ENCODE measurements at regions not wholly inside any gene's neighbourhood (a gene's known extent, or its start where the extent isn't known, plus 50 kb on each side); places are given as distances from the start of the nearest gene placed in this dataset.

GRCh38 chr20:22217712-22218352, 366.5 kb downstream of the FOXA2 start:
- Histone ChIP-seq H3K27me3 (ENCODE audit: control insufficient read depth, insufficient read depth, low read length) (no peaks in the 10 kb centered on the region), H3K9me3 (ENCODE audit: control insufficient read depth, low read depth, low read length) (no peaks in the 10 kb centered on the region), H3K9ac (ENCODE audit: low read length) (no peak overlapping the region), H3K4me1 (ENCODE audit: control insufficient read depth, low read depth, low read length) (peaks cover 13% of the 10 kb centered on the region), H3K27ac (ENCODE audit: low read length) (no peak overlapping the region), H3K4me3 (ENCODE audit: low read length) (no peak overlapping the region), H3K36me3 (ENCODE audit: control insufficient read depth, low read depth, low read length) (no peaks in the 10 kb centered on the region)

DNA sequence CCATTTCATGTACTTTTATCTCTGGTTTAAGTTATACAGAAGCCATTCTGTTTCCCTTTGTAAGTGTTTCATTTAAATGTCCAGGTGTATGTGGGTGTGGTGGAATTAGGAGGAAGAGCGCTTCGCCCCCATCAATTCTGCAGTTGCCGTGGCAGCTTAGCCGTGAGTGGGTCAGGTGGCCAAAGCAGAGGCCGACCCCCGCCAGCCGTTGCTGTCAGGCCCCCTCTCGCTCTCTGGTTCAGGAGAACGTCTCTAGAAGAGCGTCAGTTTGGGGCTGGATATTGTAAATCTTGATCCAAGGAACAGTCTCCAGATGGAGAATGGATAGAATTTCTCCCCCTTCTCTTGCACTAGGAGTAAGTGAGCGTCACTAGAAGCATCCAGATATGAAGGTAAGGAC, 367.4 kb downstream of the FOXA2 start:
- H3K27ac ChIP-seq (ENCODE audit: low read length), result no peak overlapping the region
- H3K36me3 ChIP-seq (ENCODE audit: control insufficient read depth, low read depth, low read length), result no peaks in the 10 kb centered on the region
- H3K9me3 ChIP-seq (ENCODE audit: control insufficient read depth, low read depth, low read length), result no peaks in the 10 kb centered on the region
- peaks cover 7% of the 10 kb centered on the region for H3K4me1 ChIP-seq (ENCODE audit: control insufficient read depth, low read depth, low read length)
- no peak overlapping the region for H3K4me3 ChIP-seq (ENCODE audit: low read length)
- H3K27me3 ChIP-seq (ENCODE audit: control insufficient read depth, insufficient read depth, low read length), result no peaks in the 10 kb centered on the region
- no peak overlapping the region for H3K9ac ChIP-seq (ENCODE audit: low read length)

- Histone ChIP-seq H3K9ac (ENCODE audit: low read length) (no peak overlapping the region), H3K36me3 (ENCODE audit: control insufficient read depth, low read depth, low read length) (no peaks in the 10 kb centered on the region), H3K27ac (ENCODE audit: low read length) (no peak overlapping the region), H3K4me3 (ENCODE audit: low read length) (no peak overlapping the region), H3K4me1 (ENCODE audit: control insufficient read depth, low read depth, low read length) (peaks cover 7% of the 10 kb centered on the region), H3K9me3 (ENCODE audit: control insufficient read depth, low read depth, low read length) (no peaks in the 10 kb centered on the region), H3K27me3 (ENCODE audit: control insufficient read depth, insufficient read depth, low read length) (no peaks in the 10 kb centered on the region)
These were observed 370.1 kb downstream of the FOXA2 start for GRCh38 chr20:22214296-22214695.

DNA sequence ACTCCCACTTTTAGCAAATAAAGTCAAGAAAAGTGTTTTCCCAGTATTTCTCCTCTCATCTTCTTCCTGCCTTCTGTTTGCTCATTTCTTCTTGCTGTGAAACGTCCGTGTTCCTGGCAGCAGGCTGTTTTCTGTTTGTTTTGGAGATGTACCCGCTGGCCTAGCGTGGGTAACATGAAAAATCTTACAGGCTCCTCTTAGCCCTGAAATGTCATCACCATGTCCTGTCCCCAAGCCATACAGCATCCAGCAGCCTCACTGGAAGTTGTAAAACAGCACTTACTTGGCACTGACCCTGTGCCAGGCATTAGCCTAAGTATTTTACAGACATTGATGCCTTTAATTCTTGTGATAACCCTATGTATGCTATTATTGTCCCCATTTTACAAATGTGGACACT, 371.1 kb downstream of the FOXA2 start:
- no peaks in the 10 kb centered on the region for H3K27me3 ChIP-seq (ENCODE audit: control insufficient read depth, insufficient read depth, low read length)
- H3K27ac ChIP-seq (ENCODE audit: low read length), result no peak overlapping the region
- no peaks in the 10 kb centered on the region for H3K36me3 ChIP-seq (ENCODE audit: control insufficient read depth, low read depth, low read length)
- no peaks in the 10 kb centered on the region for H3K9me3 ChIP-seq (ENCODE audit: control insufficient read depth, low read depth, low read length)
- H3K4me3 ChIP-seq (ENCODE audit: low read length), result no peak overlapping the region
- no peak overlapping the region for H3K9ac ChIP-seq (ENCODE audit: low read length)
- H3K4me1 ChIP-seq (ENCODE audit: control insufficient read depth, low read depth, low read length), result peaks cover 7% of the 10 kb centered on the region

GRCh38 chr20:22207280-22207679, 377.1 kb downstream of the FOXA2 start:
- no peaks in the 10 kb centered on the region for H3K36me3 ChIP-seq (ENCODE audit: control insufficient read depth, low read depth, low read length)
- no peak overlapping the region for H3K27ac ChIP-seq (ENCODE audit: low read length)
- no peaks in the 10 kb centered on the region for H3K27me3 ChIP-seq (ENCODE audit: control insufficient read depth, insufficient read depth, low read length)

DNA sequence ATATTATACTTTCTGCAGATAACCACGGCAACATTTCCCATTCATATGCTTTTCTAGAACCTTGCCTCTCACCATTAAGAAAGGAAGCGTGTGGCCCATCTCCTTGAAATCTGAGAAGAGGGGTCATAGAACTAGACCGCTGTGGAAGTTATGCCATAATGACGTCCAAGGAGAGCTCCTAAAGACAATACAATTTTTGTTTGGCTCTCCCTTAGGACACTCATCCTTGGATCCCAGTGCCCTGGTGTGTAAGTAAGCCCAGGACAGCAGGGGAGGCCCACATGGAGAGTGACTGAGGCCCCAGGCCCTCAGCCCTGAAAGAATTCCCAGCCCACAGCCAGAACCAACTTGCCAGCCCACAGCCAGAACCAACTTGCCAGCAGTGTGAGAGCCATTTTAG, 379.6 kb downstream of the FOXA2 start:
- Histone ChIP-seq H3K27ac (ENCODE audit: low read length) (no peak overlapping the region), H3K27me3 (ENCODE audit: control insufficient read depth, insufficient read depth, low read length) (no peaks in the 10 kb centered on the region), H3K4me3 (ENCODE audit: low read length) (no peak overlapping the region), H3K9me3 (ENCODE audit: control insufficient read depth, low read depth, low read length) (no peaks in the 10 kb centered on the region), H3K36me3 (ENCODE audit: control insufficient read depth, low read depth, low read length) (no peaks in the 10 kb centered on the region), H3K9ac (ENCODE audit: low read length) (no peak overlapping the region), H3K4me1 (ENCODE audit: control insufficient read depth, low read depth, low read length) (no peaks in the 10 kb centered on the region)

More at GRCh38 chr20:22207280-22207679, 377.1 kb downstream of the FOXA2 start:
- no peak overlapping the region for H3K9ac ChIP-seq (ENCODE audit: low read length)
- H3K9me3 ChIP-seq (ENCODE audit: control insufficient read depth, low read depth, low read length), result no peaks in the 10 kb centered on the region
- H3K4me3 ChIP-seq (ENCODE audit: low read length), result no peak overlapping the region
- no peaks in the 10 kb centered on the region for H3K4me1 ChIP-seq (ENCODE audit: control insufficient read depth, low read depth, low read length)

DNA sequence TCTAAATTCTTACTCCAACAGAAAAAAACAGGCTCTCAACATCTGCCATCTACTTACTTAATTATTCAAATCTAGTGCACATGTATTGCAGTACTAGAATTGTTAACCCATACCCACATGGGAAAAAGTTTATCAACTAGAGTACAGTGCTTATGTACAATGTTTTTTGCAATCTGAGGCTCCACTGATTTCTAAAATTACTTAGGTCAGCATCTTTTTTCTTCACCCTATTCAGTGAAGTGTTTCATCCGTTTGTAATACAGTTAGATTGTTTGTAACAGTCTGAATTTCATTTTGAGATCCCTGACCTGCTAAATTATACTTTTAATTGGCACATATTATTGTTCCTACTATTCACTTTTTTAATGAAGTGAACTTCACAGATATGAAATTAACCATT, 402.2 kb downstream of the FOXA2 start:
- Histone ChIP-seq H3K27me3 (ENCODE audit: control insufficient read depth, insufficient read depth, low read length) (no peaks in the 10 kb centered on the region), H3K27ac (ENCODE audit: low read length) (no peak overlapping the region), H3K36me3 (ENCODE audit: control insufficient read depth, low read depth, low read length) (no peaks in the 10 kb centered on the region), H3K4me1 (ENCODE audit: control insufficient read depth, low read depth, low read length) (no peaks in the 10 kb centered on the region), H3K9me3 (ENCODE audit: control insufficient read depth, low read depth, low read length) (no peaks in the 10 kb centered on the region), H3K4me3 (ENCODE audit: low read length) (no peak overlapping the region), H3K9ac (ENCODE audit: low read length) (no peak overlapping the region)

- Histone ChIP-seq H3K4me1 (ENCODE audit: control insufficient read depth, low read depth, low read length) (no peaks in the 10 kb centered on the region), H3K4me3 (ENCODE audit: low read length) (no peak overlapping the region), H3K36me3 (ENCODE audit: control insufficient read depth, low read depth, low read length) (no peaks in the 10 kb centered on the region), H3K9me3 (ENCODE audit: control insufficient read depth, low read depth, low read length) (no peaks in the 10 kb centered on the region), H3K9ac (ENCODE audit: low read length) (no peak overlapping the region), H3K27ac (ENCODE audit: low read length) (no peak overlapping the region), H3K27me3 (ENCODE audit: control insufficient read depth, insufficient read depth, low read length) (no peaks in the 10 kb centered on the region)
These were observed 404.1 kb downstream of the FOXA2 start for GRCh38 chr20:22180244-22180643.

GRCh38 chr20:22160101-22160652, 424.2 kb downstream of the FOXA2 start:
- no peak overlapping the region for H3K27ac ChIP-seq (ENCODE audit: low read length)
- H3K4me1 ChIP-seq (ENCODE audit: control insufficient read depth, low read depth, low read length), result no peaks in the 10 kb centered on the region
- no peaks in the 10 kb centered on the region for H3K27me3 ChIP-seq (ENCODE audit: control insufficient read depth, insufficient read depth, low read length)
- no peak overlapping the region for H3K9ac ChIP-seq (ENCODE audit: low read length)
- H3K4me3 ChIP-seq (ENCODE audit: low read length), result no peak overlapping the region
- H3K36me3 ChIP-seq (ENCODE audit: control insufficient read depth, low read depth, low read length), result no peaks in the 10 kb centered on the region
- no peaks in the 10 kb centered on the region for H3K9me3 ChIP-seq (ENCODE audit: control insufficient read depth, low read depth, low read length)

DNA sequence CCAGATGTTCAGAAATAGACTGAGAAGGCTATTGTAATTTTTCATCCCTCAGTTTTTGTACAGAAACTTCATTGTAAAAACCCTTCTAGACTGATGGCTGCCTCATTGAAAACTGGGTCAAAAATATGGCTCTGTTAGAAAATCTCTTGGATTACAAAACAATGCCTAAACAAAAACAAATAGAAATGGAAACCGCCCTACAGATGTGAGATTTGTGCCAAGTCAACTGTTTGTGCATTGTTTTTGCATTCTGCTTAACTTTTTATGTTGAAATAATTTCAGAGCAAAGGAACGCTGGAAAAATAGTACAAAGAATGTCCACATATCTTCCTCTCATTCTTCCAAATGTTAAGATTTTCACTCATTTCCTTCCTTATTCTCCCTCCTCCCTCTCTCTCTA, 425.1 kb downstream of the FOXA2 start:
- H3K27ac ChIP-seq (ENCODE audit: low read length), result no peak overlapping the region
- no peak overlapping the region for H3K4me3 ChIP-seq (ENCODE audit: low read length)
- H3K36me3 ChIP-seq (ENCODE audit: control insufficient read depth, low read depth, low read length), result no peaks in the 10 kb centered on the region
- H3K4me1 ChIP-seq (ENCODE audit: control insufficient read depth, low read depth, low read length), result no peaks in the 10 kb centered on the region
- H3K9me3 ChIP-seq (ENCODE audit: control insufficient read depth, low read depth, low read length), result no peaks in the 10 kb centered on the region
- no peaks in the 10 kb centered on the region for H3K27me3 ChIP-seq (ENCODE audit: control insufficient read depth, insufficient read depth, low read length)
- no peak overlapping the region for H3K9ac ChIP-seq (ENCODE audit: low read length)

GRCh38 chr20:22127587-22127986, 422.1 kb downstream of the PAX1 start:
- Histone ChIP-seq H3K9me3 (ENCODE audit: control insufficient read depth, low read depth, low read length) (peaks cover 4% of the 10 kb centered on the region), H3K36me3 (ENCODE audit: control insufficient read depth, low read depth, low read length) (no peaks in the 10 kb centered on the region), H3K27ac (ENCODE audit: low read length) (no peak overlapping the region), H3K4me1 (ENCODE audit: control insufficient read depth, low read depth, low read length) (no peaks in the 10 kb centered on the region), H3K27me3 (ENCODE audit: control insufficient read depth, insufficient read depth, low read length) (no peaks in the 10 kb centered on the region), H3K9ac (ENCODE audit: low read length) (no peak overlapping the region), H3K4me3 (ENCODE audit: low read length) (no peak overlapping the region)

DNA sequence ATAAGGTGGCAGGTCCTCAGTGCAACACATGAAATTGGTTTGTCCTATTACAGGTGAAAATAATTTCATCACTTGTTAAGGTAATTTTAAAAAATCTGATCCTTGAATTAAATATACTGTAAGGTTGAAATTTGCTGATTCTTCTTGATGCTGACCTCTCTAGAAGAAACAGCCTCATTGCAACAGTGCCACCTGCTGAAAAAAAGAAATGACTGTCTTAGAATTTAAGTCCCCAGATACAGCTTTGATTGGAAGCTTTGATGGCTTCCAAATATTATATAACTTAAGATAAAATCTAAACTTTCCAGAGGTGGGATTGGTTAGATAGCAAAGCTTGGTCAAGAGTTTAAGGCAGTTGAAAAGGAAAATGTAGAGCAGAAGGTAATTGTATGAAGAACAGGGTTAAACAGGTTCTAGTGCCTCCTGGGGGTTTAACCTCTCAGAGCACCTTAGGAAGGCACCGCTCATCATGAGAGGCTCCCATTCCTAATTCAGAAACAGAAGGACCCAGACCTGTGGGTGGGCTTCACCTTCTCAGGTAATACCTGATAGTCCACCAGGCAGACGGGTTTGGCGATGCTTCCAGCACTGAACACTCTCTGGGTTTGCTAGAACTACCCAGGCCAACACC, 401.0 kb downstream of the PAX1 start:
- no peaks in the 10 kb centered on the region for H3K36me3 ChIP-seq (ENCODE audit: control insufficient read depth, low read depth, low read length)
- no peak overlapping the region for H3K4me3 ChIP-seq (ENCODE audit: low read length)
- no peaks in the 10 kb centered on the region for H3K27me3 ChIP-seq (ENCODE audit: control insufficient read depth, insufficient read depth, low read length)
- no peaks in the 10 kb centered on the region for H3K9me3 ChIP-seq (ENCODE audit: control insufficient read depth, low read depth, low read length)
- no peak overlapping the region for H3K27ac ChIP-seq (ENCODE audit: low read length)
- H3K4me1 ChIP-seq (ENCODE audit: control insufficient read depth, low read depth, low read length), result no peaks in the 10 kb centered on the region
- no peak overlapping the region for H3K9ac ChIP-seq (ENCODE audit: low read length)

Data from iPS-18a (cell line).